Omental fat pad (tissue), 3 donors: ENCODE measurements at regions not wholly inside any gene's neighbourhood (a gene's known extent, or its start where the extent isn't known, plus 50 kb on each side); places are given as distances from the start of the nearest gene placed in this dataset.

Experiments
- ATAC-seq: fragments of 150-250 bp; one replicate; pipeline ENCODE4 v1.9.1; 2016; ENCODE audit warnings: mild to moderate bottlenecking, moderate library complexity; ENCODE audit not compliant: low FRiP score
- DNase-seq: peaks from one replicate; pipeline ENCODE4 v3.0.0-alpha.2; 2019; ENCODE audit warnings: low spot score
- CTCF ChIP-seq, 3 donors: fragments of 450-650 bp; IDR thresholded peaks; one replicate each; pipeline ENCODE4 v1.5.1; 2016 to 2017; ENCODE audit warnings: antibody characterized with exemption in 3 of 3, mild to moderate bottlenecking in 3 of 3, moderate library complexity in 2 of 3

GRCh38 chr12:22935501-22935900 lies 310.5 kb downstream of the ETNK1 start:
- no peak for ATAC-seq
- no peak for TF ChIP-seq CTCF (IDR thresholded peaks at IDR 0.05)

GRCh38 chr12:22938323-22938722 lies 313.4 kb downstream of the ETNK1 start:
- ATAC-seq, result no peak
- DNase-seq, result no peak
- no peak for TF ChIP-seq CTCF (IDR thresholded peaks at IDR 0.05)

More at GRCh38 chr12:22935501-22935900, 310.5 kb downstream of the ETNK1 start:
- no peak for DNase-seq

- no peak for TF ChIP-seq CTCF (IDR thresholded peaks at IDR 0.05)
Measured at GRCh38 chr12:22951206-22951605, 326.2 kb downstream of the ETNK1 start.

GRCh38 chr12:22956690-22957089 lies 331.7 kb downstream of the ETNK1 start:
- DNase-seq (no peak), ATAC-seq (no peak)
- TF ChIP-seq CTCF (IDR thresholded peaks at IDR 0.05), result no peak

More at GRCh38 chr12:22951206-22951605, 326.2 kb downstream of the ETNK1 start:
- DNase-seq (no peak), ATAC-seq (no peak)

GRCh38 chr12:22967171-22967570 lies 342.2 kb downstream of the ETNK1 start:
- no peak for ATAC-seq
- TF ChIP-seq CTCF (IDR thresholded peaks at IDR 0.05), result no peak
- no peak for DNase-seq

GRCh38 chr12:22969521-22969920 lies 344.6 kb downstream of the ETNK1 start:
- no peak for TF ChIP-seq CTCF (IDR thresholded peaks at IDR 0.05)
- ATAC-seq (no peak), DNase-seq (no peak)

- no peak for TF ChIP-seq CTCF (IDR thresholded peaks at IDR 0.05)
- ATAC-seq (no peak), DNase-seq (no peak)
Measured at GRCh38 chr12:22971247-22971646, 346.3 kb downstream of the ETNK1 start.
